GM21515 (cell line): ENCODE measurements at regions not wholly inside any gene's neighbourhood (a gene's known extent, or its start where the extent isn't known, plus 50 kb on each side); places are given as distances from the start of the nearest gene placed in this dataset.
"Not testable (repeated sequence)": the region's sequence is repeated elsewhere in the genome, so short reads cannot be mapped to it uniquely, and the experiment has no call there.

Experiments used
- ATAC-seq: cut with Tn5 transposase; IDR thresholded peaks from one replicate; pipeline ENCODE4 v1.9.1; 2021; ENCODE audit not compliant: unreplicated experiment

DNA sequence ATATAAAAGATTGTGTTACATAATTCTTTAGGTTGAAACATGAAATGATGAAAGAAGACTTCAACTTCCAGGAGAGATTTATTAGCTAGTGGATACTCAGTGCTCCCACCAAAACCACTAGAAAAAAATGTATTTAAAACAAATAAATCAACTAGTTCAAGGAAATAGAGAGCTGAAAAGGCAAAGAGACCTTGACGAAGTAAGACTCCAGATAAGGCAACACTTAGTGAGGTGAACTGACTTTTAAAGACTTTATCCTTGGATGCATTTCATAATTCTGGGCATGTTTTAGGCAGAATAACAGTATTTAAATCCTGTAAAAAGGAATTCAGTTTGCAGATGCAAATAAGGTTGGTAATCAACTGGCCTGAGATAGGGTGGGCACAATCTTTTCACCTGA lies 1150.7 kb downstream of the FSCB start:
- ATAC-seq, result no peak

DNA sequence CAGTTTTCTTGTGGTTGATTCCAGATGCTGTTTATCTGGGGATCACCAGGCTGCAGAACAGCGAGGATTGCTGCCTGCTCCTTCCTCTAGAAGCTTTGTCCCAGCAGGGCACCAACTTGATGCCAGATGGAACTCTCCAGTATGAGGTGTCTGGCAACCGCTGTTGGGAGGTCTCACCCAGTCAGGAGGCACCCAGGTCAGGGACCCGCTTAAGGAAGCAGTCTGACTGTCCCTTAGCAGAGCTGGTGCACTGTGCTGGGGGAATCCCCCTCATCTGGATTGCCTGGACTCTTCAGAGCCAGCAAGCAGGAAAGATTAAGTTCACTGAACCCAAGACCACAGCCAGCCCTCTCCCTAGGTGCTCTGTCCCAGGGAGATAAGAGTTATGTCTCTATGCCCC lies 1165.2 kb downstream of the FSCB start:
- no peak for ATAC-seq

DNA sequence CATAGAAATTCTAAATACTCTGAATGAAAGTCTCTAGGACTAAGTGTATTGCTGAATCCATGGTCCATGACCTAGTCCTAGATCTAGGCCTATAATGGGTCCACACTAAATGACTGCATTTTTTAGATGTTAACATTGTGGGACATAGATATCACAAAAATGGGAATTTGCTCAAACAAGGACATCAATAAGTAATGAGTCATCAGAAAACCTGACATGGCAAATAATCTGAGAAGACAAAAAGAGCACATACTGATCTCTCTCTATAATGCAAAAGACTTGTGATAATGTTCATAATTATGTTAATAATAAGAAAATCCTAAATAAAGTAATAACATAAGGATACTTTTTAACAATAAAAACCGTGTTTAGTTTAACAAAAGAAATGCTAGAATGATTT lies 1168.4 kb downstream of the FSCB start:
- ATAC-seq, result no peak

DNA sequence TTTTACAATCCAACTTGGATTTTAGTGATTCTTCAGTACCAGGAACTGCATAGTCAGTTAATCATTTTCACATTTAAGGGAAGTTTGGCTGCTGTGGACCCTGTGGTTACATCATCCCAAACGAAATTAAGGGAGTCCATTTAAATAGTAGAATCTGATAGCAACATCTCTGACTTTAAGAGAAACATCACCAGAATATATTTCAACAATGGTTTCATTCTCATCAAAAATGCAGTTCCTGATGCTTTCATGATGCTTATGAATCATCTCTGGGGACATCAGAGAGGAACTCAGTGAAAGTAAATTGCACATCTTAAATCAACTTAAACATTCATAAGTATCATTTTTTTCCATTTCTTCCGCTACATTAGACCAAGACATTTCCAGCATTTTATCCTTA lies 1170.7 kb downstream of the FSCB start:
- ATAC-seq, result no peak

DNA sequence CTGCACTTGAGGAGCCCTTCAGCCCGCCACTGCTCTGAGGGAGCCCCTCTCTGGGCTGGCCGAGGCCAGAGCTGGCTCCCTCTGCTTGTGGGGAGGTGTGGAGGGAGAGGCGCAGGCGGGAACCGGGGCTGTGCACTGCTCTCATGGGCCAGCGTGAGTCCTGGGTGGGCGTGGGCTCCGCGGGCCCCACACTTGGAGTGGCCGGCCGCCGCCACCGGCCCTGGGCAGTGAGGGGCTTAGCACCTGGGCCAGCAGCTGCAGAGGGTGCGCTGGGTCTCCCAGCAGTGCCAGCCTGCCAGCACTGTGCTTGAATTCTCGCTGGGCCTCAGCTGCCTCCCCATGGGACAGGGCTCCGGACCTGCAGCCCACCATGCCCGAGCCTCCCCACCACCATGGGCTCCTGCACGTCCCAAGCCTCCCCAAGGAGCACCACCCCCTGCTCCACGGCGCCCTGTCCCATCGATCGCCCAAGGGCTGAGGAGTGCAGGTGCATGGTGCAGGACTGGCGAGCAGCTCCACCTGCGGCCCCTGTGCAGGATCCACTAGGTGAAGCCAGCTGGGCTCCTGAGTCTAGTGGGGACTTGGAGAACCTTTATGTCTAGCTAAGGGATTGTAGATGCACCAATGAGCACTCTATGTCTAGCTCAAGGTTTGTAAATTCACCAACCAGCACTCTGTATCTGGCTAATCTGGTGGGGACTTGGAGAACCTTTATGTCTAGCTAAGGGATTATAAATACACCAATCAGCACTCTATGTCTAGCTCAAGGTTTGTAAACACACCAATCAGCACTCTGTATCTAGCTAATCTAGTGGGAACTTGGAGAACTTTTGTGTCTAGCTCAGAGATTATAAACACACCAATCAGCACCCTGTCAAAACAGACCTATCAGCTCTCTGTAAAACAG lies 1180.3 kb downstream of the FSCB start:
- ATAC-seq, result not testable (repeated sequence)

DNA sequence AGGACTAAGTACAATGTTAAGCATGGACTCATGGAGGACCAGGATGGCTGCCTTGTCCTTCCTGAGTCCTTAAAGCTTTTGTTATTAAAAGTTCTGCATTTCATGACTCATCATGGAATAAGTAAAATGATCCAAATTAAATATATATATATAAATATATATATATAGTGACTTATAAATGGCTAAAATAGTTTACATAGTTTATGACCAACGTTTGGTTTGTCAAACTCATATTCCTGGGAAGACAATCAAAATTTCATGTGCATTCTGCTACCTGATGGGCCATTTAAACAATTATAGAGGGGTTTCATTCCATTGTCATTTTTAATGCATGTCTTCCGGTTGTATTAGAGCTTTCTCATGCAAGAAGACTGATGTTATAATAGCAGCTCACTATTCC lies 1190.7 kb downstream of the FSCB start:
- no peak for ATAC-seq

DNA sequence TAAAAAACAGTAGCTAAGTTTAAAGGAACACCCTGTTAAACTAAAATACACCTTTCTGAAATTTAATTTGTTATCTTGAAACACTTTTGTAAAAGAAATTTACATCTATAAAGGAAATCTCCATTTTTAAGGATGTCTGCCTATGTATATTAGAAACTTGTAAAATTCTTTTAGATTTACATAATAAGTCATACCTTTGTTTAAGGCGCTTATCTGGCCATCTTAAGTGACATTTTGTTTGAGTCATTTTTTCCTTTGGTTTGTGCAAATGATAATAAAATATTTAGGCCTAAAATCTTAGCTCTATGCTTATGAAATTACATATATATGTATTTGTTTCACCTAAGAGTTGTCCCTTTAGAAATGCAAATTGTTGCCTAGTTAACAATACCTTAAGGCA lies 1193.4 kb downstream of the FSCB start:
- no peak for ATAC-seq

DNA sequence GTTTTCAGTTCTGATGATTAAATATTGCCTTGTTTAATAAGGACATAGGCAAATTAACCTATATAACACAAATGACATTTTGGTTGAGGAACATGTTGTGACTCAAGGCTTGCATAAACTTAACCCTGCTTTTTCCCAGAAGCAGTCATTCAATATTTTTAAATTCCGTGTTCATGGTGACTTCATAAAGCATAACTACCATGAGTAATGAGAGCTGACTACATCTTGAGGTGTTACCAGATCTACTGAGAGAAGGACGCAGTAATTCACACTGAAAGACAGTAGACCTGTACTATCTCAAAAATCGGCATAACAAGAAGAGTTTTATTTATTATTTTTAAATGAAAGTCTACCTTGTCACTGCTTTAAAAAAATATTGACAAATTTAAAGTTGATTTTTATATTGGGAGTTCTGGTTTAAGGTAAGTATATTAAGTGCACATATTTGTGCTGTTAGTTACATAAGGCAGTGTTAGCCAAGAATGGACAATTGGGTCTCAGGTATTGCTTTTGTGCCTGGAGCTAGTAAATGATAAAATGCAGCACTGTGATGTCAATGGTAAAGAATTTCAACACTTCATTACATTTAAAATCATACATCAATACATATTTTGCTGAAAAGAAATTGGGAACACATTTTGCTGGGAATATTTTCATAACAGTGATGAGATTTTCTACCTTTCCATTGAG lies 1198.5 kb downstream of the FSCB start:
- ATAC-seq, result no peak

DNA sequence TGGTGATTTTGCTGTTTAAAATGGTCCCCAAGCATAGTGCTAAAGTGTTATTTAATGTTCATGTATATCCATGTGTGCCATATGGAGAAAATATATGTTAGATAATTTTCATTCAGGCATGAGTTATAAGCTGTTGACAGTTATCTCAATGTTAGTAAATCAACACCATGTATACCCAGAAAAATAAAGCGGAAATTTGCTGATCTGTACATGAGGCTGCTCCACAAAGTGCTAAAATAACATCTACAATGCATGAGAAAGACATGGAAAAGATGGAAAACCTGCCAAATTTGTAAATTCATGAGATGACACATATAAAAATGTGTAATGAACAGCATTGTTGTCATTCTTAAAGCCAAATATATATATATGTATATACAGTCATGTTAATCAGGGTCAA lies 1199.2 kb downstream of the FSCB start:
- no peak for ATAC-seq

DNA sequence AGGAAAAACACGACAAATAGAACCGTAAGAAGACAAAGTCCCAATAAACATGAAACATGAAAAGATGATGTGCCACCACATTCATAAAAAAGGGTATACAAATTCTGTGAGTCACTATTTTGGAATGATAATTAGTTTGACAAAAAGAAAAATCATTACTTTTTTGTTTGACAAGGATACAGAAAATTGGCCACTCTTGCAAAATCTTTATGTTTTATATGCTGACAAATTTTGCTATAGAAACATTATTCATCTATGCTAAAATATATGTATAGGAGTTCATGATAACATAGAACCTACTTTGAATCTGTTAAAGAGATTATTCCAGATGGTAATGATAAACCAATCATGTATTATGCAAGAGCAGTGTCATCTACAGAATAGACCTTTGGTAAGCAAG lies 1201.0 kb downstream of the FSCB start:
- ATAC-seq, result no peak

DNA sequence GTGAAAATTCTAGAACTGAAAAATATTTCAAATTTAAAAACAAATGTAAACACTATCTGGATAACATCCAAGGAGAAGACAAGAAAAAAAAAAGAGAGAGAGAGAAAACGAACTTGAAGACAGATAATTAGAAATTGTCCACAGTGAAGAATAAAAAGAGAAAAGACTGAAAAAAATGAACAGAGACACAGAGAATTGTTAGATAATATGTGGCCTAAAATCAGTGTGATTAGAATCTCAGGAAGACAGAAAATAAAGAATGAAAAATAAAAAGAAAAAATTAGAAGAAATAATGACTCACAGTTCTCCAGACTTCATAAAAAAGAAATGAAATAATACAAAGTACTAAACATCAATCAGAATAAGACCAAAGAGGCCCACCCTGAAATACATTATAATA lies 1209.3 kb downstream of the FSCB start:
- no peak for ATAC-seq

DNA sequence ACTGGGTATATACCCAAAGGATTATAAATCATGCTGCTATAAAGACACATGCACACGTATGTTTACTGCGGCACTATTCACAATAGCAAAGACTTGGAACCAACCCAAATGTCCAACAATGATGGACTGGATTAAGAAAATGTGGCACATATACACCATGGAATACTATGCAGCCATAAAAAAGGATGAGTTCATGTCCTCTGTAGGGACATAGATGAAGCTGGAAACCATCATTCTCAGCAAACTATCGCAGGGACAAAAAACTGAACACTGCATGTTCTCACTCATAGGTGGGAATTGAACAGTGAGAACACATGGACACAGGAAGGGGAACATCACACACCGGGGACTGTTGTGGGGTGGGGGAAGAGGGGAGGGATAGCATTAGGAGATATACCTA lies 1211.0 kb downstream of the FSCB start:
- not testable (repeated sequence) for ATAC-seq

DNA sequence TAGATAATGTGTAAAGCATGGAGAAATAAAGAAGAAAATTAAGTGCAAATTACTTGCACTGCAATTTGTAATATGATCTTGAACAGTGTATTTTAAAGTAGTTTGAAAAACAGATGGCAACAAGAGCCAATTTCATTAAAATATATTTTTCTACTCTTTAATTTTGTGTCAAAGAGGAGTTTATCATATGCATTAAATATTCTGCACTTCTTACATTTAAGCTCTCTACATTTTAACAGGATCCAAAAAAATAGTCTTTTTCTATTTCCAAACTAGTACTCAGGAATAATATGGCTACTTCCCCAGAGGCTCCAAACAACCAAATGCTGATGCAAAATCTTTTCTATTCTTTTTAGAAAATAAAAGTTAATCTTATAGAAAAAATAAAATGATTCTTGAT lies 1221.5 kb downstream of the FSCB start:
- no peak for ATAC-seq

DNA sequence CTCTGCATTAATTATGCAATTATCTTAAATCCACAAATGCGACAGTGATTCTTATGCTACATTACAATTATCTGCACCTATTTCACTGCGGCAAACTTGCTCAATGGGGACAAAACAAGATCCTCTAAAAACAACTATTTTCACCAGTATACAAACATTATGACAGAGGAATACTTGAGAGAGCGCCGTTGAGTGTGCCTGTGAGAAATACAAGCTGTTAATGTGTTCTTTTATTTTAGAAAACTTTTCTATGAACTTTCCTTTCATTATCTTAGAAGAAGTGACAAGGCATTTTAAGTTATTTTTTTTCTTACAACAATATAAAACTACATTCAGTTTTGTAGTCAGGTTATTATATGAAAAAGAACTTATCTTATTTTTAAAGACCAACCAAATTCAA lies 1247.0 kb downstream of the FSCB start:
- ATAC-seq, result no peak

DNA sequence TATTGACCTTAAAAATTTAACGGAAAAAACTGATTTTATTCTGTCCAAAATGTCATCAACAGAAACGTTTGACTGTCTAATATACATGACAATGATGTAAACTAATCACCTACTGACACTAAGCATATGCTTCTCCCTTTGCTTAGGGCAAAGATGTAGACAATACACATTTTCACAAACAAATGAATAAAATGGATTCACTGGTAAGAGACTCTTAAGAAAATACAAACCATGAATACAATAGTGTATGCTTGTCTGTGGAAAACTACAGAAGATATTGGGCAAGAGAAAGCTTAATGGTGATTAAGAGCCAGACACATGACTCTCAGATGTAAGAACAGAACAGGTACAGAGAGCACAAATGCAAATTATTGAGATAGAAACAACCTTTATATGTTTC lies 1248.7 kb downstream of the FSCB start:
- no peak for ATAC-seq

DNA sequence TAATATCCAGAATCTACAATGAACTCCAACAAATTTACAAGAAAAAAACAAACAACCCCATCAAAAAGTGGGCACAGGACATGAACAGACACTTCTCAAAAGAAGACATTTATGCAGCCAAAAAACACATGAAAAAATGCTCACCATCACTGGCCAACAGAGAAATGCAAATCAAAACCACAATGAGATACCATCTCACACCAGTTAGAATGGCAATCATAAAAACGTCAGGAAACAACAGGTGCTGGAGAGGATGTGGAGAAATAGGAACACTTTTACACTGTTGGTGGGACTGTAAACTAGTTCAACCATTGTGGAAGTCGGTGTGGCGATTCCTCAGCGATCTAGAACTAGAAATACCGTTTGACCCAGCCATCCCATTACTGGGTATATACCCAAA lies 1250.1 kb downstream of the FSCB start:
- not testable (repeated sequence) for ATAC-seq

DNA sequence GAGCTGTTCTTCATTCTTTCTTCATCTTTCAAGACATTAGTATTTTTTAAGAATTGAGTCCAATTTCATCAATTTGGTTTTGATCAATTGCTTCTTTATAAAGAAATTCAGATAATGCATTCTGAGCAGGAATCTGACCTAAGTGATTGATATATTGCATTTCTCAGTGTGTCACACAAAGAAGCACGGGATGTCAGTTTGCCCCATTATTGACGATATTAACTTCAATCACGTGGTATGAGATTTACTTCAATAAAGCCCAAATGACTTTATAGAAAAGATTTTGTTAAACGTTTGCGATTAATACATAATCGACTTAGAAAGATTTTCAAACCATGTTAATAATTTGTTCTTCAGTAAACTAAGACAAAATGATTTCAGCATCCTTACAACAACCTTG lies 1254.2 kb downstream of the FSCB start:
- ATAC-seq, result no peak

DNA sequence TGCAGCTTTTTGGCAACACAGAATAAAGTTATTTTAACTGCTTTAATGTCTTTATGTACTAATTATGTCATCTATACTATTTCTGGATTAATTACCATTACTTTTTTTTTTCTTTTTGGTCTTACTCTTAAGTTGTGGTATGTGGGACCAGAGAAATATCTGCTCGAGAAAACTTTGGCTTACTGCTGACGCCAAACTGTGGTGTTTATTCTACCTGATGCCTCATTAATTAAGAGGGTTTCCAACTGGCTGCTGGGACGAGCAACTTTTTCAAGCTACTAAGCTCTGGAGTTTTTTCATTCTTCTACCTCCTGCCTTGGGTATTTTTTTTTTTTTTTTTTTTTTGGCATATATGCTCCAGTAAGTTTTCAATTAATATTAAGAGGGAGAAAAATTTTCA lies 1257.5 kb downstream of the FSCB start:
- ATAC-seq, result no peak

DNA sequence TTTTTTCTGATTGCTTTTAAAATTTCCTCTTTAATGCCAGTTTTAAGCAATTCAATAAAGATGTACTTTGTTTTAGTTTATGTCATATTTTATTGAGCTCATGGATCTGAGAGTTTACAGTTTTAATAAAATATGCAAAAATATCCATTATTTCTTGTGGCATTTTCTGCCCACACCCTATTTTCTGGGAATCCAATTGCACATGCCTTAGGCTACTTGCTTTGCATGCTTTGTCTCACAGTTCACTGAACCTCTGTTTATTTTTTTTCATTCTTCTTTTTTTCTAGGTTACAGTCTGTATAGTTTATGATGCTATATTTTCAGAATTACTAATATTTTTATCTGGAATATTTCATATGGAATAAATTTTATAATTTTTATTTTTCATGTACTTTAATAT lies 1258.0 kb downstream of the FSCB start:
- no peak for ATAC-seq

DNA sequence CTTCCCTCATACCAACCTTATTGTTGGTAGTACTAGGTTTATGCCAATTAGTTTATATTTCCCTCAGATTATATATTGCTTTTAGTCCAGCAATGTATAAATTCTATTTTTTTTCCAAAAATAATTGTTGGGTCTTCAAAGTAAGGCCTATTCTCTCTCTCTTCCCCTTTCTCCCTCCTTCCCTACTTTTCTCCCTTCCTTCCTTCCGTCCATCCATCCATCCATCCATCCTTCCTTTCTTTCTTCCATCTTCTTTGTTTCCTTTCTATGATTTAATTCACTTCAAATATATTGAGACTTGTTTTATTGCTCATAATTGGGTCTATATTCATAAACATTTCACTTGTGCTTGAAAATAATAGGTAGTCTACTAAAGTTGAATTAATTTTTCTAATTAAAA lies 1259.2 kb downstream of the FSCB start:
- ATAC-seq, result no peak

DNA sequence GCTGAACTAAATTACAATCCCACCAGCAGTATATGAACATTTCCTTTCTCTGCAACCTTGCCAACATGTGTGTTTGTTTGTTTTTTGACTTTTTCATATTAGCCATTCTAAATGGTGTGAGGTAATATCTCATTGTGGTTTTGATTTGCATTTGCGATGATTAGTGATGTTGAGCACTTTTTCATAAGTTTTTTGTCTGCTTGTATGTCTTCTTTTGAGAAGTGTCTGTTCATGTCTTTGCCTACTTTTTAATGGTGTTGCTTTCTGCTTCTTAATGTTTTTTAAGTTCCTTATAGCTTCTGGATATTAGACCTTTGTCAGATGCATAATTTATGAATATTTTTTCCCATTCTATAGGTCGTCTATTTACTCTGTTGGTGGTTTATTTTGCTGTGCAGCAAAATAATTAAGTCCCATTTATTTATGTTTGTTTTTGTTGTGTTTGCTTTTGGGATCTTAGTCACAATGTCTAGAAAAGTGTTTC lies 1262.9 kb downstream of the FSCB start:
- no peak for ATAC-seq

DNA sequence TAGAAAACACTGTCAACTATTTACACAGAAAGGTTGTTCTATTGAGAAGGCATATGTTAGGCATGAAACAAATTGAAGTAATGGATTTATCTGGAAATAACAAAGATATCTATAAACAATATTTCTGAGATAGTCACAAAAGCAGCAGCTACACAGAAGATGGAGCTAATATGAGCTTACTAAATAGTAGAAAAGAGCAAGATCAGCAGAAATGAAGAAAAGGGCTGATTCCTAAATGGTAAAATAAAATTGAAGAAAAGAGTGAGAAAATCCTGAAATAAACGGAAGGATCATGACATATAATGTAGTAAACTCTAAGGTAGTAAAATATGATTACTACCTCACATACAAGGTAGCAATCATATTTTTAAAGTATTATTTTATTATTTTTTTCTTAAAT lies 1263.9 kb downstream of the FSCB start:
- ATAC-seq, result no peak
